GM19438 (cell line): ENCODE measurements at regions not wholly inside any gene's neighbourhood (a gene's known extent, or its start where the extent isn't known, plus 50 kb on each side); places are given as distances from the start of the nearest gene placed in this dataset.
"Not testable (repeated sequence)": the region's sequence is repeated elsewhere in the genome, so short reads cannot be mapped to it uniquely, and the experiment has no call there.

Experiments used
- ATAC-seq: cut with Tn5 transposase; IDR thresholded peaks from one replicate; pipeline ENCODE4 v1.9.1; 2021; ENCODE audit warnings: low read depth; ENCODE audit not compliant: unreplicated experiment

DNA sequence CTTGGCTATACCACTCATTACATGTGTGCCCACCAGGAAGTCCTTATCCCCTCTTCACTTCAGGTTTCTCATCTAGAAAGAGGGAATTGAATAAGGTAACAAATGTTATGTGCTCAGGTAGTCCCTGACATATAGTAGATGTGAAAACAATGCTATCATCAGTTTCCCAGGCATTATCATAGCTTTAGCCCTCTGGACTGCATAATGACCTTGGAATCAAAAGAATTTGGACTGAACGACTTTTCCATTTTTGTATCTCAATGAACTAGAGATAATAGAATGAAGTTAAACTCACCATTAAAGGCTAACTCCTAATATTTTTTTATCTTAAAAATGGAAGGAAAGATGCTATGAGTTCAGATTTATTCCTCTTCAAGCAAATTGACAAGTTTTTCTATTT is 304.1 kb upstream of the USP24 start:
- ATAC-seq = no peak

- no peak for ATAC-seq
Measured at GRCh38 chr1:55517036-55517435, 301.9 kb upstream of the USP24 start.

DNA sequence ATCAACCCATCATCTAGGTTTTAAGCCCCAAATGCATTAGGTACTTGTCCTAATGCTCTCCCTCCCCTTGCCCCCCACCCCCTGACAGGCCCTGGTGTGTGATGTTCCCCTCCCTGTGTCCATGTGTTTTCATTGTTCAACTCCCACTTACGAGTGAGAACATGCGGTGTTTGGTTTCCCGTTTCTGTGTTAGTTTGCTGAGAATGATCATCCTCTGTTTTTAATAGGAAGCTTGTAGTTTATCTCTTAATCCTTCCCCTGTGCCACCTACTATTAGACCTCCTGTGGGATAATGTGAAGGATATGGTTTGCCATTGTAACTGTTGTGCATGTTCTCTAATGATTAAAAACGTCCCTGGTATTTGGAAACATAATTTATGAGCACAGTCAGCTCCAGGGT is 299.4 kb upstream of the USP24 start:
- ATAC-seq = not testable (repeated sequence)

DNA sequence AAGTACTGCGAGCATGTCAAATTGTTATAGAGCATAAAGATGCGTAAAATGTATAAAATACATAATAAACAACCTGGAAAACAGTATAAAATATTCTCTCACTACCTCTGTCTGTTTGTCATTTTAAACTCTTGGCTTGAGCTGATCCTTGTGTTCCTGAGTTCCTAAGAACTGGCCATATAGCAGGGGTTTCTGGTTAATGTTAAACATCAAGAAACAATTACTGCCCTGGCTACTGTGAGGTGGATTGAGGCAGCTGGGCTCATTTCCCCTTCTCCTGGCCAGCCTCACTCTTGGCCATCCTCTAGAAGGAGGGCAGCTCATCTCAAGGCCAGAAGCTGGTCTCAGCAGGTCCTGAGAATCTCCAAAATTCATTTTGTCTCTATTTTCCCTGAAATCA is 297.3 kb upstream of the USP24 start:
- ATAC-seq = no peak

DNA sequence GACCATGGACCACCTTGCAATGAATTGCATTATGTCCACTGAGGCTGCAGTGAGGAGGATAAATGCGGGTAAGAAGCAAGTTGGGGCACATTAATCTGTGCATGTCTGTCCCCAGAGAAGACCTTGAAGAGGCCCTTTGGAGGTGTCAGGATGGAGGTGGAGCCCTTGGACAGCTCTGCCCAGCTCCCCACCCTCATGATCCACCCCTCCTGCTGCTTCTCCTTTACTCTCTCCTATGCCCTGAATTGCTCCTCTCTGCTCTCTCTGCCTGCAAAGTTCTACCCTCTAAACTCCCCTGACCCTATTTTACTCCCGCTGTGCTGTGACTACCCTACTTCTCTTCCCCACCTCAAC is 292.4 kb upstream of the USP24 start:
- ATAC-seq = no peak

DNA sequence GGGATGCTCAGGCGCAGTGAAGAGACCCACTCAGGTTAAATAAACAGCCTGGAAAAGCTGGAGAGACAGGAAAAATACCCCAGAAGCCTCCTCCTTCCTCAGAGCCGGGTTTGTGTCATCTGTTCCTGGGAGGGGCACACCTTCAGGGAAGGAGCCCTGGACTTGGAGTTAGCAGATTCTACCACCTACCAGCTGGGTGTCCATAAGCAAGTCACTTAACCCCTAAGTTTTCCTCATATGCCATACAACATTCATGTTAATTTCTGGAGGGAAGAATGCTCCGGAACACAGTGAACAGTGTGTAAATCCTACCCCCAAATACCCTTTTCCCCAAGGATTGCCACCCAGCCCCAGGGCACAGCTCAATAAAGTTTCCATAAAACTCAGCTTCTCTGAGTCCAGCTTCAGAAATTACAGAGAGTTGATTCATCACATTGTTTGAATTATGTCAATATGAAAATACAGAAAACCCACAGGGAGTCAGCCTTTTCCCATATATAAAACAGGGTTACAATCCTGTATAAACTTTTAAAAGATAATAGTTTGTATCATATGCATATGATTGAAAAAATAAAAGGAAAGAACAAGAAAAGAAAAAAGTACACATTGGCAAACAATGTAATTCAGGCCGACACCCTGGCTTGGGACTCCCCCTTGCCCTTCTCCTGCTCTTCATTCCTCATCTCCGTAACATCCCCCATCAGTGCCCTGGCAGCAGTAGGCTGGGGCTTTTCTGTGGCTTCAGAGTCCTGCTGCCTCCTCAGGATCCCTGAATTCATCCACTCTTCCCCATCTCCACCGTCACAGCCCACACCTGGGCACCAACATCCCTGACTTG is 291.8 kb upstream of the USP24 start:
- ATAC-seq = no peak

GRCh38 chr1:55505326-55505725 is 290.2 kb upstream of the USP24 start:
- no peak for ATAC-seq

- ATAC-seq = no peak
Measured at GRCh38 chr1:55504306-55504731, 289.2 kb upstream of the USP24 start.

GRCh38 chr1:55503663-55504305 is 288.6 kb upstream of the USP24 start:
- no peak for ATAC-seq

GRCh38 chr1:55500601-55501000 is 285.4 kb upstream of the USP24 start:
- ATAC-seq = no peak

DNA sequence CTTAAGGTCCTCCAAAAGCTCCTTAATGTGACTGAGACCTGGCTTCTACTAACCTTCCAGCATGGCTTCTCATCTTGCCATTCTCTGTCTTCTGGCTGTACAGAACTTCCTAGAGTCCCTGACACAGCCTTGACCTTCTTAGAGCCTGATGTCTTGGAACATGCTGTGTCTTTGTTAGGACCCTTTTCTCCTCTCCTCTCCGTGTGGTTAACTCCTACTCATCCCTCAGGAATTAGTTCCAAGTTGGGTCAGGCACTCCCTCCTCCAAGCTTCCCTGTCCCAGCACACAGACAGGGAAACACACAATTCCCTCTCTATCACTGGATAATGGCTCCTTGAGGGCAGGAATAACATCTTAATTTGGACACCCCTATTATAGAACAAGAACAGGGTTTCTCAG is 275.4 kb upstream of the USP24 start:
- ATAC-seq = no peak

GRCh38 chr1:55484173-55484572 is 269.0 kb upstream of the USP24 start:
- ATAC-seq = no peak

DNA sequence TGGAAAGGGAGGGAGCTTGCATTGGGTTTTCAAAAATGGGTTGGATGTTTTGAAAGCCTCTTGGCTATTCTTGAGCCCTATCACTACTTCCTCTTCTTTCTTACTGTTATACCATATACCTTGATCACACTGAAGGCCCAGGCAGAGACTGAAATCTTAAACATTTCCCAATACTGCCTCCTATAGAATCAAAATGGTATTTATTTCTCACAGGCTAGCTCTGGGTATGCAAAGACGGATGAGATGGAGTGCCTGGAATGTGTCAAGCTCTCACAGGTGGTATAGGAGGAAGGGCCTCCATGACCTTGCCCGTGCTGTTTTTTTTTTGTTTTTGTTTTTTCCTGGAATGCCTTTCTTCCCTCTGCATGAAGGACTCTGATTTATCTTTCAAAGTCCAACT is 268.4 kb upstream of the USP24 start:
- ATAC-seq = no peak

GRCh38 chr1:55481634-55482033 is 266.5 kb upstream of the USP24 start:
- ATAC-seq = no peak

- ATAC-seq = no peak
Measured at GRCh38 chr1:55480029-55480795, 265.0 kb upstream of the USP24 start.

DNA sequence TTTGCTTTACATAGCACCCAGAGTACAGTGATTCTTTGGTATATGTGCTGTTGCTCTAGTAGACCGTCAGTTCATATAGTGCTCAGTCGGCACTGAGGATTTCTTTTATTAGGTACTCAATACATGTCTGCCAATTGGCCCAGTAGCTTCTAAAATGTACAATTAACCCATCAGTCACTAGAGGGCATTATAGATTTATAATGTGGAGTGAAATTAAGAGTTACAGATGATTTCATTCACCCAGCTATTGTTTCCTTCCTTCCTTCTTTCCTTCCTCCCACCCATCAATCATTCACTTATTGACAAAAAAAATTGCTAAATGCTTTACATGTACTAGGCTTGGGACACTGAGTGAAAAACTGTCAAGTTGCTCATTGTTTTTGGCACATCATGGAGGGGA is 263.6 kb upstream of the USP24 start:
- no peak for ATAC-seq

DNA sequence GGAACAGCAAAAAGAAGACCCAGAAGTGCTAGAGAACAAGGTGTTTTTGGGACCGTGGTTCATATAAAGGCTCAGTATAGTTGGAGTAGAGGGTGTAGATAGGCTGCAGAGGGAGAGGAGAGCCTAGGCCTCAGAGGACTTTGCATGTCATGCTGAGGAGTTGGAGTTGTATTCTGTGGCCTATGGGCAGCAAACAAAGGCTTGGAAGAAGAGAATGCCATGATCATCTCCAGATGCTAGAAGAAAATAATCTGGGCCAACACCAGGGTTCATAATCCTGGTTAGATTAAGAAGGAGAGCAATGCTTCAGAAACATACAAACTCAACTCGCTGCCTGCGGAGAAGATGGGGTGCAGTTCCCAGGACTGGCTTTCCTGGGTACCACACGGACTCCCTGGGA is 262.8 kb upstream of the USP24 start:
- no peak for ATAC-seq

GRCh38 chr1:55476445-55477015 is 261.4 kb upstream of the USP24 start:
- ATAC-seq = no peak

DNA sequence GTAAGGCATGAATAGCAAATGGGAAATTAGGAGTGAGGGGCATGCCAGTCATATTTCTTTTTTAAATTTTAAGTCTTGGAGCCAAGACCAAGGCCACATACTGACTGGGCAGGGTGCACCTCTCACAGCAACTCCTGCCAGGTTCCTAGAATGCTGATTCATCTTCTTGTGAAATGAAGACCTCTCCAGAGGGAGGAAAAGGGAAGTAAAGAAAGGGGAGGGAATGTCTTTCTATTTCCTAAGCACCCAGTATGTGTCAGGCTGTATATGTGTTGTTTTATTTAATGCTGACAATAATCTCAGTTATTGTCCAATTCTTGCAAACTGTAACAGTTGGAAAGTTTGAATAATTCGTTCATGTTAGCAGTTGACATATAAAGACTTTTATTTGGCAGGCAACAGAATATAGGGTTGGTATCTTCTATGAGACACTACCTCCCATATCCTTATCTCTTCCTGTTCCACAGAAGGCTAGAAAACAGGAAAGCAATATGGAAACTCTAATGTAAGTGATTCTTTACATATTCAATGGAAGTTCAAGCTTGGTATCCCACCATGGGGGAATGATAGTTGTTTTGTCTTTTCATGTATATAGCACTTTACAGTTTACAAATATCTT is 259.1 kb upstream of the USP24 start:
- no peak for ATAC-seq

GRCh38 chr1:55473661-55474060 is 258.5 kb upstream of the USP24 start:
- no peak for ATAC-seq

DNA sequence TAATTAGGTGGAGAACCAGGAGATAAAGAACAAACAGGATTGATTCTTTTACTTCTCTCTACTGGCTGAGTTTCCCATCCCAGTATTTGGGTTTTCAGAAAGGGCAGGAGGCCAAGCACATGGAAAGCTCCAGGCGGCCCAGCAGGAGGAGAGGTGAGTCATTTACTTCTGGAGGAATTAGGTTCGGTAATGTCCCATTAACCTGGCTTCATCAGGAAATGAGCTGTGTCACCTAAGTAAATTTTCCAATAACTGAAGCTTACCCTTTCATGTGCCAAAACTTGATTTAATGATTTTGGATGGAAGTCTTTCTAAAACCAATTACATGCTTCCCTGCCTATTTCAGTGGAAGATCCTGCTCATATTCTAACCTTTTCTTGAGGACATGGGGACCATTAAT is 257.6 kb upstream of the USP24 start:
- no peak for ATAC-seq
